Testis (tissue), 2 donors: ENCODE measurements at regions not wholly inside any gene's neighbourhood (a gene's known extent, or its start where the extent isn't known, plus 50 kb on each side); places are given as distances from the start of the nearest gene placed in this dataset.

Experiments
- POLR2A ChIP-seq: fragments of 450-650 bp; IDR thresholded peaks from one replicate; pipeline ENCODE4 v1.6.1; 2017; ENCODE audit warnings: antibody characterized with exemption, mild to moderate bottlenecking, moderate library complexity
- TF ChIP-seq, protein P1 (sequence below), 3 experiments: fragments of 450-650 bp in 2 of 3; fragments of 200-600 bp in 1 of 3; sonication (generic) in 1 of 3; IDR thresholded peaks; one replicate each; pipeline ENCODE4 v1.5.1; 2016 to 2019; ENCODE audit warnings: antibody characterized with exemption in 3 of 3, mild to moderate bottlenecking in 2 of 3, moderate library complexity in 1 of 3

DNA sequence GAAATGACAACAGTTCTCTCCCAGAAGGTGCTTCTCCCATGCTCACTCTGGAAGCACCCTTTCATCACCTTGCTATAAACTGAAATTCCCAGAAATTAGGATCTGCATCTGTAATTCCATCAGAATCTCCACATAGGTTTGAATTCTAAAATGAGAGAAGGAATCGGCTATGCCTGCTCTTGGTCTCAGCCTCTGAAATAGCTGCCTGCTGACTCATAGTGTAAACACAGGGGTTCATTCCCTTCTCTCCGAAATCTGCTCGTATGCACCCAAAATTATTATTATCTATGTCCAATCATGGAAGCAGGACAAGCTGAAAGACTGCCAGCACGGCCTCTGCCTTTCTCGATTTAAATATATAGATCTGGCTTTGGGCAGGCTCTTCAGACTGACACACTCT lies 74.6 kb upstream of the TAB2 start:
- TF ChIP-seq POLR2A: no peak
- TF ChIP-seq, protein P1, sequence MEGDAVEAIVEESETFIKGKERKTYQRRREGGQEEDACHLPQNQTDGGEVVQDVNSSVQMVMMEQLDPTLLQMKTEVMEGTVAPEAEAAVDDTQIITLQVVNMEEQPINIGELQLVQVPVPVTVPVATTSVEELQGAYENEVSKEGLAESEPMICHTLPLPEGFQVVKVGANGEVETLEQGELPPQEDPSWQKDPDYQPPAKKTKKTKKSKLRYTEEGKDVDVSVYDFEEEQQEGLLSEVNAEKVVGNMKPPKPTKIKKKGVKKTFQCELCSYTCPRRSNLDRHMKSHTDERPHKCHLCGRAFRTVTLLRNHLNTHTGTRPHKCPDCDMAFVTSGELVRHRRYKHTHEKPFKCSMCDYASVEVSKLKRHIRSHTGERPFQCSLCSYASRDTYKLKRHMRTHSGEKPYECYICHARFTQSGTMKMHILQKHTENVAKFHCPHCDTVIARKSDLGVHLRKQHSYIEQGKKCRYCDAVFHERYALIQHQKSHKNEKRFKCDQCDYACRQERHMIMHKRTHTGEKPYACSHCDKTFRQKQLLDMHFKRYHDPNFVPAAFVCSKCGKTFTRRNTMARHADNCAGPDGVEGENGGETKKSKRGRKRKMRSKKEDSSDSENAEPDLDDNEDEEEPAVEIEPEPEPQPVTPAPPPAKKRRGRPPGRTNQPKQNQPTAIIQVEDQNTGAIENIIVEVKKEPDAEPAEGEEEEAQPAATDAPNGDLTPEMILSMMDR (IDR thresholded peaks at IDR 0.05): no peak
